ENCODE measurements at regions not wholly inside any gene's neighbourhood (a gene's known extent, or its start where the extent isn't known, plus 50 kb on each side); places are given as distances from the start of the nearest gene placed in this dataset.

DNA sequence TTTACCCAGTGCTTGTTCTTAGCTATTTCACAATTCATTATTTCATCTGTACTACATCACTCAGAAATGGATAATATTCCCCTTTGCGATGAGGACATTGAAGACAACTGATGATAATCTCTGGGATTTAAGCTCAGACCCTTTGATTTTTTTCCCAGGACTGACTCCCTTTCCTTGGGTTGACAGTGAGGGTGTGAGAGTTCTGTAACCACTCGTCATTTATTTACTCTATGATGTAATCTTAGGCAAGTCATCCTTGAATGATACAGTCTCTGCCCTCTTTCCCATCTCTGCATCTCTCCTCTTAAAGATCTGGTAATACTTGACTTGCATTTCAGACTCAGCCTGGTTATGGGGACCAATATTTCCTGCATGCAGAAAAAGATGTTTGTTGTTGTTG, 1041.7 kb downstream of the AGBL1 start:
- no peak for TF ChIP-seq EZH2 (IDR thresholded peaks at IDR 0.05)
- TF ChIP-seq POLR2AphosphoS5 (IDR thresholded peaks at IDR 0.05; ENCODE audit: borderline replicate concordance, low read depth, low read length) = no peak
- TF ChIP-seq FOXP2 (optimal IDR thresholded peaks at IDR 0.05; ENCODE audit: control extremely low read depth, extremely low read length, insufficient read depth) = no peak
